Colon (tissue), 2 donors: ENCODE measurements at regions not wholly inside any gene's neighbourhood (a gene's known extent, or its start where the extent isn't known, plus 50 kb on each side); places are given as distances from the start of the nearest gene placed in this dataset.
"Not testable (repeated sequence)": the region's sequence is repeated elsewhere in the genome, so short reads cannot be mapped to it uniquely, and the experiment has no call there.

Experiments used
- FAIRE-seq: peaks from 2 replicates; lab custom pipeline; 2012; peaks lifted over from hg19 to GRCh38; lab: Jason Lieb, UNC
- donor health status: control.
- donor health status: control.

- no peak for FAIRE-seq
Observed at GRCh38 chr3:68676136-68676535, 256.2 kb downstream of the TAFA4 start.

DNA sequence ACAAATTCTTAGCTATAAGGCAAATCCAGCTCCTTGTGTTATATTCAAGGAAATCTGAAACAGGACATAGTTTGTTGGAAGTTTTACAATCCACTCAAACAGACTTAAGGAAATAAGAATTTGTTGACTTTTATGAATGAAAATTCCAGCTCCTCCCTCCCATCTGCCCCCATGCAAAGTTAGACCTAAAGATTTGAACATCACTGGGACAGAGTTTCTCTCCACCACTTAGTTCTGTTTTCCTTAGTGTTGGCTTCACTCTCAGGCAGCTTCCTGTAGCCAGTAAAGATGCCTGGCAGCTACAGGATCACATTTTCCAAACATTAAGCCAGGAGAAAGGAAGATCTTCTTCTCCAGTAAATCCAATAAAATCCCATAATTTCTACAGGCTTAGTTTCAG, 265.0 kb downstream of the TAFA4 start:
- no peak for FAIRE-seq

DNA sequence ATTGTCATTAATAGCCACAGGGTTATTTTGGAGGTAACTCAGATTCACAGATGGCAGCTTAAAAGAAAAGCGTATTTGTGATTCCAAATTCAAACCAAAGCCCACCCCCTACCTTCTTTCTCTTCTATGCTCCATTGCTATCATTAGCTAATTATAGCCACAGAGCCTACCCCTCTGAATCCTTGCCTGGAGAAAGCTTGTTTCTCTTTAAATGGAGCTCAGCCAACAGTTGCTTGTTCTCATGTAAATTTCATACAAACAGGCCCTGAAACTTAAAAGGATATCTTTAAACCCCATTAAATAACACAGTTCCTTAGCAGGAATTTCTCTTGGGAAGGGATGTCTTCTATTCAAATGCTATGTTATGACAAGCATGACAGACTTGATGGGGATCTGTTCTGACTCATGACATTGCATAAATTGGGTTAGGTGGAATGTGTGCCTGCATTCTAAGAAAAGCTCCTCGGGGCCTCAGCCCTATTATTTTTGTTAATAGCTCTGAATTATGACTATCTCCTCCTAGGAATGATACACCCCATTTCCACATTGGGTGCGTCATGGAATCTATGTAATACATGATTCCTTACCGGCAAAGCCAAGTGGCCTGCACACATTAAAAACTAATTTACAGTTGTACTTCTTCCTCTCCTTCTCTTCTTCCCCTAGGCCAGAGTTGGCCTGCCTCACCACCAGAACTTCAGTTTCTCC, 265.8 kb downstream of the TAFA4 start:
- FAIRE-seq, result no peak

GRCh38 chr3:68664276-68664675, 268.1 kb downstream of the TAFA4 start:
- no peak for FAIRE-seq

DNA sequence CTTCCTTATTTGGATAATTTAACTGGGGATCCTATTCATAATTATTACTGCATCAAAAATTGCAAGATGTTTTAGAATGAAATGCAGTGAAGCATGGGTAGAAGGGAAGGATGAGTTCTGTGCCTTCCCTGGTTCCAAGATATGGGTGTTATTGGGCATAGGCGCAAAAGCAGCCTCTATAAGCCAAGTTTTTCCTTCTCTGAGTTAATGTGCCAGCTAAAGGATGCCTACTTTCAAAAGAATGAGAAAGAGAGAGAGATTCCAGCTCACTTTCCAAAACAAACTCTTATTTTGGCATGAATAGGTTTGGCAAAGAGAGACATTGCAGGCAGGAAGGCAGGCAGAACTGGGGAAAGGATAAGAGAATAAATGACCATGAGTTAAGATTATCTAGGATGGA, 270.2 kb downstream of the TAFA4 start:
- no peak for FAIRE-seq

DNA sequence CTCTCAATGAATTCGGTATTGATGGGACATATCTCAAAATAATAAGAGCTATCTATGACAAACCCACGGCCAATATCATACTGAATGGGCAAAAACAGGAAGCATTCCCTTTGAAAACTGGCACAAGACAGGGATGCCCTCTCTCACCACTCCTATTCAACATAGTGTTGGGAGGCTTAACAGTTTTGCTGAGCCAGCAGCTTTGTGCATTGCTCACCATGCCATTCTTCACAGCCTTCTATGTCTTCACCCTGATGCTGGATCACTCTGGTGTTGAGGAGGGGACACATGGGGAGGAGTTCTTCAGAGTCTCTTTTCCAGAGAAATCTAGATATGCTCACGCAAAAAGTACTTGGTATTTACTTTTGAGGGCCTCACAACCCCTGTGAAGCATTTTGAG, 281.7 kb downstream of the TAFA4 start:
- not testable (repeated sequence) for FAIRE-seq

- no peak for FAIRE-seq
Observed at GRCh38 chr3:68648494-68648893, 283.9 kb downstream of the TAFA4 start.

- no peak for FAIRE-seq
Observed at GRCh38 chr3:68631850-68632545, 300.3 kb downstream of the TAFA4 start.

- FAIRE-seq, result no peak
Observed at GRCh38 chr3:68620211-68620610, 312.1 kb downstream of the TAFA4 start.

DNA sequence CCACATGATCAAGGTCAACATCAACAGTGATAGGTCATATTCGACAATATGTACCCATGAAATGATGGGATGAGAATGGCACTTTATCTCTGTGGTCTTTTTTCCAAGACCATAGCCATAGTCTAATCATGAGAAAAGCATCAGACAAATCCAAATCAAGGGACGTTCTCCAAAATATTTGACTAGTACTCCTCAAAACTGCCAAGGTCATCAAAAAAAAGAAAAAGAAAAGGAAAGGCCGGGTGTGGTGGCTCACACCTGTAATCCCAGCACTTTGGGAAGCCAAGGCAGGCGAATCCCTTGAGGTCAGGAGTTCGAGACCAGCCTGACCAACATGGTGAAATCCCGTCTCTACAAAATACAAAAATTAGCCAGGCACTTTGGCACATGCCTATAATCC, 318.3 kb downstream of the TAFA4 start:
- no peak for FAIRE-seq

GRCh38 chr3:68571321-68571720, 361.0 kb downstream of the TAFA4 start:
- no peak for FAIRE-seq

DNA sequence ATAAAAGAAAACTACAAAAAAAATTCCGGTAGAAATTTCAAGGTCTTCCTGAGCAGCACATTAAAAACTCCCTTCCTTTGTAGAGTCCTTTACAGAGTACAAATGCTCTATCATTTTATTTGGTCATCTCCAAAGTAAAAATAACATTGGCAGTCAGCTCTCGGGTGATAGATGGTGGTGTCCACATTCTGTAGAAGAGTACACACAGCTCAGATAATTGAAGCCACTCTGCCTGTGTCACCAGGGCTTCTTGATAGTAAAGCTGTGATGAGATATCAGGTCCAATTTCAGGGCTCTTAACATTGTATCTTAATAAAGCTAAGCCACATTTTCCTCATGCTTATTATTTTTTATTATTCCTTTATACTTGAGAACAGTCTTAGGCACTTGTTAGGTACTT, 371.6 kb downstream of the TAFA4 start:
- FAIRE-seq, result no peak

DNA sequence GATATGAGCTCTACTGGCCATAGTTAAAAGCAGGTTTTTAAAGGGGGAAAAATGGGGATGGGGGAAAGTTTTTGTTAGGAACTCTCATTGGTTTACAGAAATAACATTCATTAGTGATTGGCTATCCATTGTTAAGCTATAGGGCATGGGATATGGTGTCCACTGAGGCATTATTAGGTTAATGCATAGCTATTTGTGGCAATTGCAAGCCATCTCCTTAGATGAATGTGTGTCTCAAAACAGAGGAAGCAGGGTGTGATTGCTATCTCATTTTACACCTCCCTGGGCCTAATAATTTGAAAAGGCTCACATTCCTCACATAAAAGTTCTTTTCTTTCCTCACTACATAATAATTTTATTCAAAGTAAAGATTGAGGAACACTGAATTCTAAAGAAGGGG, 396.6 kb downstream of the TAFA4 start:
- FAIRE-seq, result no peak

DNA sequence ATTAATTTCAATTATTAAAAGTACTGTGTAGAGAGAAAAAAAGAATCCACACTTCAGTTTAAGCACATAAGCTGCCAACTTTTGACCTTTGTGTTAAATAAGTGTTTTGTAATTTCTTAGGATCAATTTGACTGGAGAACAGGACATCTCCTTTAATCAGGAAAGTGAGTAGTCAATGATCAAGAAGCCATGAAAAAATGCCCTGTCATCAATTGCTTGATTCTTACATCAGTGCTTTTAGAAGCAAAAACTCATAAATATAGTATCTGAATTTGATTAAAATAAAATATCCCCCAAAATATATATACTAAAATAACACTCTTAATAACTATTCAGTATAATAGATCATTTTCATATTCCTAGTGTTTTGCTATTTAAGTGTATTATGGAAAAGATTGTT, 409.0 kb downstream of the TAFA4 start:
- no peak for FAIRE-seq

- no peak for FAIRE-seq
Observed at GRCh38 chr3:68515237-68515636, 417.1 kb downstream of the TAFA4 start.

DNA sequence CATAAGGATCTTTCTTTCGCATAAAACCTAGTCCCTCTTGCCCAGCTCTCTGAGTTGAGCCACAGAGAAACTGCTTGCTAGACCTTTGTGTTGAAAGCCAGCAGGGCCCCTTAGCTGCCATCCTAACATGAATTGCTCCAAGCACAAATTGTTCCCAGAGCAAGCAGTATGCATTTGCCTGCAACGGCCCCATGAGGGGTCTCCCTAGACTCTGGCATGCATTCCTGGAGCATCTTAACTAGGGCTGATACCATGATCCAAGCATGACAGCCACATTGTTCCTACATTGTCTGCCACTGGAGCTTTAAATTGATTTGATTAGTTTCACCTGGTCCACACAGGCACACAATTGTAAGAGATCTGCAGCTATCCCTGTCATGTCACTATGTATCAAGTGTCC, 428.1 kb downstream of the TAFA4 start:
- FAIRE-seq, result no peak

- not testable (repeated sequence) for FAIRE-seq
Observed at GRCh38 chr3:68485845-68486244, 446.5 kb downstream of the TAFA4 start.

DNA sequence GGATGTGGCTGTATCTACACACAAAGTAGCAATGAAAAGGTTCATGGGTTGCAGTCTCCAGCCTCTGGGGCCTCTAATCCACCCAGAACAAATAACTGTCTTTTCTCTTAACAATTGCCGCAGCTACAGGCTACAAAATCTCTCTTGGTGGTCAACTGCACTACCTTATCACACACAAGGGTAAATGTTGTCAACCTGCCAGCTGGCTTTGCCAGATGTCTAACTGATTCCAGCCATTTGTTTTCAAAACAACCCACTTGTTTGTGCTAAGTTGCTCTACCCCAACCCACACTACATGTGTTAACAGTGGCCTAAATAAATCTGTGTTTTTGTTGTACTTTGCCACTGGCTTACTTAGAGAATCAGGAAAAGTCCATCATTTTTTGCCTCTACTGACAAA, 447.3 kb downstream of the TAFA4 start:
- FAIRE-seq, result no peak

DNA sequence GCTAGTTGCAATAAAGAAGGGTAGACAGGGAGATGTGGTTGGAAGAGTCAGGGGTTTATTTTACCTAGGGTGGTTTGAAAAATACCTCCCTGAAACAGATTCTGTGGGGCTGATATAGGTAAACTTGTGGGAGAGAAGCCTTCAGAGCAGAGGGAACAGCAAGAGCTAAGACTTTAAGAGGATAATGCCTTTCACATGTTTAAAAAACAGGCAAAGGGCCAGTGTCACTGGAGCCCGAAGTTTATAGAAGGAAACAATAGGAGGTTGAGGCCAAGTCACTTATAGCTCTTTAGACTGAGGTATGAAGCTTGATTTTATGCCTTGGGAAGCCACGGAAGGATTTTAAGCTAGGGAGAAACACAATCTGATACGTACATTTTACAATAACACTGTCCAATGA, 448.7 kb downstream of the TAFA4 start:
- FAIRE-seq, result no peak

GRCh38 chr3:68483041-68483440, 449.3 kb downstream of the TAFA4 start:
- no peak for FAIRE-seq

GRCh38 chr3:68482565-68482964, 449.8 kb downstream of the TAFA4 start:
- FAIRE-seq, result no peak

- FAIRE-seq, result no peak
Observed at GRCh38 chr3:68479779-68480178, 452.6 kb downstream of the TAFA4 start.

DNA sequence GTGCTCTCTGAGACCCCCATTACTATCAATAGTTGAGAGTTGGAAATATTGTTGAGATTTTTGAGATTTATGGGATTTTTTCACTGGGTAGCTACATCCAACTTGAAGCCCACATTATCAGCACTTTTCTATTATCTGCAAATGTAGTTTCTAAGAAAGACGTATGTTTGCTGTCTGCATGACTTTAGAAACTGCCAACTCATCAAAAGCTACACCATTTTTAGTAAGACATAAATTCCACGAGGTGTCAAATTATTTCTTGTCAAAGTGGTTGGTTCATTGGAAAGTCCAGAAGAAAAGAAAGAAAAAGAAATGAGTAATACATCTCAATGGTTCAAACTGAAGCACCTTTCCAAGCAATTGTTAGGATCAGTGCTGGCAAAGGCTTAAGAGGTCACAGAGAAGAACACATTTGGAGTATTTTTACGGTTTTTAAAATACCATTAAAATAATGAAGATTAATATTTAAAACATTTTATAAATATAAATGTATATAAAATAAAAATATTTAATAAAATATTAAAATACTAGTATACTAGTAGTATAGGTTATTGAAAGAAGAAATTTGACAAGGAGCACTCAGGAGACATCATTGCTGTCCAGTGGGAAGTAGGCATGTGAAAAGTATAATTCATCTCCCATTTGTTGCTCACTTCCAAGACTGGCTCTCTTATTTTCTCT, 463.5 kb downstream of the TAFA4 start:
- no peak for FAIRE-seq
